GM18526 (cell line): ENCODE measurements at regions not wholly inside any gene's neighbourhood (a gene's known extent, or its start where the extent isn't known, plus 50 kb on each side); places are given as distances from the start of the nearest gene placed in this dataset.

Experiments
- POLR2A ChIP-seq: IDR thresholded peaks from 3 replicates; pipeline ENCODE4 v1.6.1; 2011; ENCODE audit not compliant: insufficient read length; ENCODE audit errors: extremely low read depth

DNA sequence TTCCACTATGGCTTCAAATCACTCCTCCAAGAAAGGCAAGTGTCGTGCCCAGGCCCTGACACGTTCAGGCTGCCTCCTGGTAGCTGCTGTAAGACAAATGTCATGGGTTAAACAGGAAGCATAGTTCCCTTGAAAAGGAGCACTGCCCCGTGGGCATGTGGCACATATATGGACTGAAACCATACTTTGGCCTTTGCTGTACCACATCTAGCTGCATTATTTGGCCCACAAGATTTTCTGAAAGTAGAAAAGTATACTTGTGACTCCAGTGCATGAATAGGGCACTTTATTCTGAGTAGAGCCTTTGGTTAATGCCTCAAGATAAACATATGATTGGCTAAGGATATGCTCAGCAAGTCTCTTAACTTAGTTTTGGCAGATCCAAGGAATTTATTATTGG, 218.7 kb upstream of the EGLN3 start:
- TF ChIP-seq POLR2A, result no peak

GRCh38 chr14:34168656-34169055, 217.8 kb upstream of the EGLN3 start:
- TF ChIP-seq POLR2A, result no peak

GRCh38 chr14:34165847-34166350, 215.0 kb upstream of the EGLN3 start:
- no peak for TF ChIP-seq POLR2A

- TF ChIP-seq POLR2A, result no peak
Observed at GRCh38 chr14:34164162-34164864, 213.4 kb upstream of the EGLN3 start.

GRCh38 chr14:34161351-34162082, 210.6 kb upstream of the EGLN3 start:
- TF ChIP-seq POLR2A, result no peak

DNA sequence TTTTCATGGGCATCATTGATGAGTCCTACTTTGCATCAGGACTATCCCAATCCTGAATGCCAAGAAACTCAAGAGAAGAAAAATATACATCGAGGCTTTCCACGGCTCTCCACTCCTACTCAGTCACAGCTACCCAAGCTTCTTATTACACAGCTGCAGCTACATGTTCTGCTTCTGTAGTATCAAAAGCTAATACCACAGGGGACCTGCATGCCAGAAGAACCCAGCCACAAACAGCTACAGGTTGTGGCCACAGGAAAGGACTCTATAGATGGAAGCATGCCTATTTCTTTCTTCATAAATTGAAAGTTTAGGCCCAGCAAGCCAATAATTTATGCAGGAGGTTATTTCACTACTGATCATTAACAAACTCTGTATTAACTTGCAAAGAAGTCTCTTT, 209.7 kb upstream of the EGLN3 start:
- no peak for TF ChIP-seq POLR2A

DNA sequence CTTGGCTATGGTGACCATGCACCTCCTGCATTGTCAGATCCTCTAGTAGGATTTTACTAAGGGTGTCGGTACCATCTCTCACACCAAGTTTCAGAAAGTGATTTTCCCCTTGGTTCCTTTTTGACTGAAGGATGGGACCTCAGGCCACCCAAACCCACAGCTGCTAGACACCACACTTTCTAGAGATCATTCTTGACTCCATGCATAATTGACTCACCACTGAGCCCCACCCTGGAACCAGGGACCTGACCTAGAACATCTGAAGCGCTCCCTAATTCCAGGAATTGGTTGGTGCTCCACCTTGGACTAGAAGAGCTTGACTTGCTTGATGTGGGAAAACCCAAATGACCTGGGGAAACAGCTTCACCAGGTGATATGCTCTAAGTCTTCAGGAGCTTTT, 206.8 kb upstream of the EGLN3 start:
- TF ChIP-seq POLR2A, result no peak

GRCh38 chr14:34147461-34147860, 196.6 kb upstream of the EGLN3 start:
- no peak for TF ChIP-seq POLR2A

- TF ChIP-seq POLR2A, result no peak
Observed at GRCh38 chr14:34138175-34138574, 187.3 kb upstream of the EGLN3 start.

DNA sequence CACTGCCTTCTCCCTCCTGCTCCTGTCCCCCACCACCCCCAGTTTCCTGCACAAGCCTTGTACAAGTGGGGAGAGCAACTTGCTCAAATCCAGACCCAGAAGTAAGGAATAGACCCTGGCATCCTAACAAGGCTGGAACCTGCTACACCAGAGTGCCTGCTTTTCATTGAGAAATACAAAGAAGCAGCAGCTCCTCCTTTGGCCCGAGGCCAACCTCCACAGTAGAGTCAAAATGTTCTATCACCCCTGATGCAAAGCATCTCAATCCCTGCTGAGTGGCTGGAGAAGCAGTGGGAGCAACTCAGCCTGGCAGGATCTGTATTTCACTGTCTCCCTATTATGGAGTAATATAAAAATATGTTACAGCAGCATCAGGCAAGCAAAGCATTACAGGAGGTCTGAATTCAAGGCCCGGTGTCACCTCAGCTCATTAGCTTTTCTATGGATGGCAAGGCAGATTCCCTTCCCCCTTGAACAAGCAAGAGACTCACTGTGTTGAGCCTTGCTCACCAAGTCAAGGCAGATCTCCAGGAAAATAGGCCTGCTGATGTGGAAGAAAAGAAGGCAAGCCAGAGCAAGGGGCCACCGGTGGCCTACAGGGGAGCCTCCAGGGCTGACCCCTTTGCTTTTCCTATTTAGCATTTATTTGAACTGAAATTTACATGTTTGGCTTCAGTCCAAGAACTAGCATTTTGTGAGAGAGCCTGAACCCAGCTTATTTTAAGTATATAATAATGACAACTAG, 186.3 kb upstream of the EGLN3 start:
- no peak for TF ChIP-seq POLR2A

GRCh38 chr14:34135492-34135891, 184.6 kb upstream of the EGLN3 start:
- no peak for TF ChIP-seq POLR2A

- TF ChIP-seq POLR2A, result no peak
Observed at GRCh38 chr14:34134484-34134883, 183.6 kb upstream of the EGLN3 start.

DNA sequence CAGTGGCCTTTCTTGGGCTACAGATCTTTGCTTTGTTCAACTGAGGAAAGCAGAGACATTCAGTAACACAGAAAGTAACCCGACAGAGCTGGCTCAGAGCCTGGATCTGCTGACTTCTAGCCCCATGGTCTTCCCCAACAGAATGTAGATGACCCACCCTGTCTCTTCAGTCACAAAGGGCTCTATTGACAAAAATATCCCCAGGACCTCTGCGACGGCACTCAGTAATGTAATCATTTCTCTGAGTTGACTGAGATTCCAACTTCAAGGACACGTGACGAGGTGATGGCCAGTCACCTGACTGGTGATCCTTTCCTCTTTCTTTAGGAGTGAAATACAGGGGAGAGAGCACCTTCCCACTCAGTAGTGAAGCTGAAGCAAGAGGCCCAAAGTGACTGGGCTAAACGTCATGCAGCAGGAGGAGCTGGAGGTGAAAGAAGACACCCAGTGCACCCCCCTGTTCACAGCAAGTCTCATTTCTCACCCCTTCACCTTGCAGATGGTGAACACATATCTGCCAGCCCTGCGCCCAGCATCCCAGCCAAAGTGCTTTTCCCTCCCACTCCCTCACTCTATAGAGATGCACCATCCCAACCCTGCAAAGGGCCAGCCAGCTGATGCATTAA, 179.2 kb upstream of the EGLN3 start:
- no peak for TF ChIP-seq POLR2A

GRCh38 chr14:34128665-34129064, 177.8 kb upstream of the EGLN3 start:
- no peak for TF ChIP-seq POLR2A

GRCh38 chr14:34126586-34126985, 175.7 kb upstream of the EGLN3 start:
- TF ChIP-seq POLR2A, result no peak
